AG09319 (cell line): ENCODE measurements at regions not wholly inside any gene's neighbourhood (a gene's known extent, or its start where the extent isn't known, plus 50 kb on each side); places are given as distances from the start of the nearest gene placed in this dataset.

Experiments
- DNase-seq: peaks from one replicate; pipeline ENCODE4 v3.0.0-alpha.2; 2010; ENCODE audit warnings: low read depth; ENCODE audit errors: extremely low read depth
- TF ChIP-seq, protein P1 (sequence below): IDR thresholded peaks from 2 replicates; pipeline ENCODE4 v1.5.1; 2011; ENCODE audit warnings: low read depth, mild to moderate bottlenecking, inconsistent platforms, low read length, moderate library complexity

- TF ChIP-seq, protein P1, sequence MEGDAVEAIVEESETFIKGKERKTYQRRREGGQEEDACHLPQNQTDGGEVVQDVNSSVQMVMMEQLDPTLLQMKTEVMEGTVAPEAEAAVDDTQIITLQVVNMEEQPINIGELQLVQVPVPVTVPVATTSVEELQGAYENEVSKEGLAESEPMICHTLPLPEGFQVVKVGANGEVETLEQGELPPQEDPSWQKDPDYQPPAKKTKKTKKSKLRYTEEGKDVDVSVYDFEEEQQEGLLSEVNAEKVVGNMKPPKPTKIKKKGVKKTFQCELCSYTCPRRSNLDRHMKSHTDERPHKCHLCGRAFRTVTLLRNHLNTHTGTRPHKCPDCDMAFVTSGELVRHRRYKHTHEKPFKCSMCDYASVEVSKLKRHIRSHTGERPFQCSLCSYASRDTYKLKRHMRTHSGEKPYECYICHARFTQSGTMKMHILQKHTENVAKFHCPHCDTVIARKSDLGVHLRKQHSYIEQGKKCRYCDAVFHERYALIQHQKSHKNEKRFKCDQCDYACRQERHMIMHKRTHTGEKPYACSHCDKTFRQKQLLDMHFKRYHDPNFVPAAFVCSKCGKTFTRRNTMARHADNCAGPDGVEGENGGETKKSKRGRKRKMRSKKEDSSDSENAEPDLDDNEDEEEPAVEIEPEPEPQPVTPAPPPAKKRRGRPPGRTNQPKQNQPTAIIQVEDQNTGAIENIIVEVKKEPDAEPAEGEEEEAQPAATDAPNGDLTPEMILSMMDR = no peak
- DNase-seq = no peak
Observed at GRCh38 chr7:52423251-52423650, 612.2 kb upstream of the POM121L12 start.

GRCh38 chr7:52413051-52413450 is 622.4 kb upstream of the POM121L12 start:
- DNase-seq = no peak
- TF ChIP-seq, protein P1 = no peak

GRCh38 chr7:52410032-52410431 is 625.4 kb upstream of the POM121L12 start:
- no peak for DNase-seq
- TF ChIP-seq, protein P1 = no peak

DNA sequence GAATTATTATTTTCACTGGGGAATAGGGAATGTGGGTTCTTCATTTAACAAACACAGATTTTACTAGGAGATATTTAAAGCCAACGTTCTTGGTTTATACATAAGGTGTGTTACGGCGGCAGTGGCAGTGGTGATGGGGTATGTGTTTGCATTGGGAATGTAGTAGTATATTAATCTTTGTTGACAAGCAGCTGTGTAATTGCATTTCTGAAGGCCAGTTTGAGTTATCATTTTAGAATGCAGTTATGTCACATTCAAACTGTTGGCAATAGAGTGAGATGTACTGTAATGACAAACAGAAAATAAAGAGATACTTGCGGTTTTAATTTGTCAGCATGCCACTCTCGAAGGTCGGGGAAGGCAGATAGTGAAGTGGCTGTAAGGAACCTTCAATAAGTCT is 628.6 kb upstream of the POM121L12 start:
- no peak for DNase-seq
- TF ChIP-seq, protein P1 = no peak

- TF ChIP-seq, protein P1 = no peak
- DNase-seq = no peak
Observed at GRCh38 chr7:52382731-52383130, 652.7 kb upstream of the POM121L12 start.

DNA sequence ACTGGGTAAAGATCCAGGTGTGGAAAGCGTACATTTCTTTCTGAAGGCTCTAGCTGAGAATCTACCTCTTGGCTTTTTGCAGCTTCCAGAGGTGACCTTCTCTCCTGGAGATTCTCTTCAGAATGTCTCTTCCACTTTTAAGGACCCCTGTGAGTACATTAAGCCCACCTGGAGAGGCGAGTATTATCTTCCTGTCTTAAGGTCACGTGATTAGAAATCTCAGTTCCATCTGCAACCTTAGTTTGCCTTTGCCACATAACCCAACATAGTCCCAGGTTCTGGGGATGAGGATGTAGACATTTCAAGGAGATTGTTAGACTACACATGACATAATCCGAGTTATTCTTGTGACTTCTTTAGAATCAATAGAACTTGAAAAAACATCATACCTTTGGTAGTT is 665.5 kb upstream of the POM121L12 start:
- DNase-seq = no peak
- TF ChIP-seq, protein P1 = no peak

DNA sequence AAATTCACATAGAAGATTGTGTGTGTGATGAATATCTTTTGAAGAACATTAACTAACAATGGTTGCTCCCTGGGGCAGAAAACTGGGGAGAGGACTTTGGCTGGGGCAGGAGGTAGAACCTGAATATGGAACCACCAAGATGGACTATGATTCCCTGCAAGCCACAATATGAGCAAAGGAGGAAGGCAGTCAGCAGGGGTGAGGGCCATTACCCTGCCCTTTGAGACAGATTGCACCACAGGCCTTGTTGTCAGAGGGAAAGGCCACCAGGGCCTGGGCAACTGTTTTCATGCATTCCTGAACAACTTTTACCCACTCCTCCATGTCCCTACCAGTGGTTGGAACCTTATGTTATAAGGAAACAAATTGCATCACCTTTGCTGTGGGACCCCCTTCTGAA is 670.1 kb upstream of the POM121L12 start:
- no peak for DNase-seq
- TF ChIP-seq, protein P1 = no peak
